Activated T-cell treated with anti-CD3 and anti-CD28 coated beads, Interleukin-2, amount 50 U/mL, for 24 hours (primary cell): ENCODE measurements at regions not wholly inside any gene's neighbourhood (a gene's known extent, or its start where the extent isn't known, plus 50 kb on each side); places are given as distances from the start of the nearest gene placed in this dataset.
"Not testable (repeated sequence)": the region's sequence is repeated elsewhere in the genome, so short reads cannot be mapped to it uniquely, and the experiment has no call there.

Experiments used
- DNase-seq: peaks from one replicate; pipeline ENCODE4 v3.0.0-alpha.2; 2020
- H3K27ac Mint-ChIP-seq: 2 replicates; pipeline ENCODE4 v1.8.0; 2020; ENCODE audit warnings: mild to moderate bottlenecking, mixed read lengths
- H3K27me3 Mint-ChIP-seq: 2 replicates; pipeline ENCODE4 v1.8.0; 2020; ENCODE audit warnings: mixed read lengths
- H3K36me3 Mint-ChIP-seq: 2 replicates; pipeline ENCODE4 v1.8.0; 2020; ENCODE audit warnings: low read depth, mixed read lengths
- H3K4me1 Mint-ChIP-seq: 2 replicates; pipeline ENCODE4 v1.8.0; 2020; ENCODE audit warnings: low read depth, mixed read lengths
- H3K4me3 Mint-ChIP-seq: 2 replicates; pipeline ENCODE4 v1.8.0; 2020; ENCODE audit warnings: mild to moderate bottlenecking, moderate library complexity, mixed read lengths
- H3K9me3 Mint-ChIP-seq: 2 replicates; pipeline ENCODE4 v1.8.0; 2020; ENCODE audit warnings: mixed read lengths

- H3K27me3 Mint-ChIP-seq, H3K36me3 Mint-ChIP-seq, H3K9me3 Mint-ChIP-seq, H3K4me3 Mint-ChIP-seq, H3K4me1 Mint-ChIP-seq, H3K27ac Mint-ChIP-seq: not testable (repeated sequence)
- peak; percentile 29 for DNase-seq
These were observed 1834.2 kb downstream of the FOXD4L5 start for GRCh38 chr9:63450836-63451235.

- H3K36me3 Mint-ChIP-seq, H3K27ac Mint-ChIP-seq, H3K9me3 Mint-ChIP-seq, H3K4me1 Mint-ChIP-seq, DNase-seq, H3K27me3 Mint-ChIP-seq, H3K4me3 Mint-ChIP-seq: not testable (repeated sequence)
These were observed 1859.9 kb downstream of the FOXD4L5 start for GRCh38 chr9:63425123-63425522.

- not testable (repeated sequence) for DNase-seq, H3K4me1 Mint-ChIP-seq, H3K27ac Mint-ChIP-seq, H3K27me3 Mint-ChIP-seq, H3K9me3 Mint-ChIP-seq, H3K4me3 Mint-ChIP-seq, H3K36me3 Mint-ChIP-seq
These were observed 1894.1 kb downstream of the FOXD4L5 start for GRCh38 chr9:63390897-63391296.

DNA sequence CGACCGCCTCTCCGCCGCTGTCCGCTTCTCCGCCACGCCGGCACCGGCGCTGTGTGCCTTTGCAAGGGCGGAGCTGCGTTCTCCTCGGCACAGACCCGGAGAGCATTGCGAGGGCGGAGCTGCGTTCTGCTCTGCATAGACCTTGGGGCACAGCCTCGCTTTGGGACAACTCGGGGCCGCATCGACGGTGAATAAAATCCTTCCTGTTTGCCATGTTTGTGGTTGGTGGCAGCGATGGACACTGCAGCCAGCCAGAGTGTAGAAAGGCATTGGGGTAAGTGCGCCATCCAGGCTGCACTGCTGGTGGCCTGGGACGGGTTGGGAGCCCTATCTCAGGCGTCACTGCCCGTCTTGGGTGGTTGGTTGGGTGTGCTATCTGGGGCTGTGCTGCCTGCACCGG is 1899.5 kb downstream of the FOXD4L5 start:
- not testable (repeated sequence) for H3K36me3 Mint-ChIP-seq, H3K9me3 Mint-ChIP-seq, DNase-seq, H3K4me1 Mint-ChIP-seq, H3K27me3 Mint-ChIP-seq, H3K27ac Mint-ChIP-seq
- H3K4me3 Mint-ChIP-seq, result peak overlapping the region; percentile 68

DNA sequence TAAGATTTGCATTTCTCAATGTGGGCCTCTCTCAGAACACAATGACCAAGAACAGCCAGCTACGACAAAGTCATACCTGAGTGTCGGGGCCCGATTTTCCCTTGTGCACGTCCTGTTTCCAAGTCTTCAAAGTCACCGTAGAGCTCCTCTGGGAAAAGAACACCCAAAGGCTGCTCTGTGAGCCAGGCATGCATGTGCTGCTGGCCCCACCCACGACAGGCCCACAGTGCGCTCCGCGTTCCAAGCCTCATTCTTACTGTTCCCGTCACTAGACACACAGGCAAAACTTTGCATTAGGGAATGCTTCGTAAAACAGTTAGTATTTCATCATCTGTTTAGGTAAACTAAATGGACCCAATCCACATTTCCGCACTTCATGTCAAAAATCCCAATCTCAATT is 1905.1 kb downstream of the FOXD4L5 start:
- H3K4me1 Mint-ChIP-seq, H3K27ac Mint-ChIP-seq, H3K4me3 Mint-ChIP-seq, H3K27me3 Mint-ChIP-seq, DNase-seq, H3K36me3 Mint-ChIP-seq, H3K9me3 Mint-ChIP-seq: not testable (repeated sequence)

DNA sequence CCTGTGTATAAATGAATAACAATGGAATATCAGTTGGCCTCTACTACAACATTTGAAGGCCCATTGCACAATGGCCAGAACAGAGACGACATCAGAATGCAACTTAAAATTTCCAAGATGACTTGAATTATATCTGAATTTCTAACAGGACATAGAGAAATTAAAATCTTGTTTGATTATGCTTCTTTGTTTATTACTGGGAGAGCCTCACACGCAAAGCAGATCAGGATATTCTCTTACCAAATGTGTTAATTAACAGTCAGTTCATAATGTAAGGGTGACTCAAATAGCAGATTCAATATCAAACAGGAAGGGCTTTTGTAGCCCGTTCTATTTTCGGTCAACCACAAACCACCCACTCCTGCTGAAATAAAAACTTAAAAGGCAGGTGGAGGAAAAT is 1930.8 kb downstream of the FOXD4L5 start:
- DNase-seq, H3K9me3 Mint-ChIP-seq, H3K4me1 Mint-ChIP-seq, H3K4me3 Mint-ChIP-seq, H3K36me3 Mint-ChIP-seq, H3K27me3 Mint-ChIP-seq: not testable (repeated sequence)
- peak overlapping the region; percentile 84 for H3K27ac Mint-ChIP-seq

- DNase-seq, H3K36me3 Mint-ChIP-seq, H3K9me3 Mint-ChIP-seq, H3K27me3 Mint-ChIP-seq, H3K4me3 Mint-ChIP-seq, H3K27ac Mint-ChIP-seq: not testable (repeated sequence)
- peaks cover 19% of the 10 kb centered on the region for H3K4me1 Mint-ChIP-seq
These were observed 1937.7 kb downstream of the FOXD4L5 start for GRCh38 chr9:63347347-63347746.

DNA sequence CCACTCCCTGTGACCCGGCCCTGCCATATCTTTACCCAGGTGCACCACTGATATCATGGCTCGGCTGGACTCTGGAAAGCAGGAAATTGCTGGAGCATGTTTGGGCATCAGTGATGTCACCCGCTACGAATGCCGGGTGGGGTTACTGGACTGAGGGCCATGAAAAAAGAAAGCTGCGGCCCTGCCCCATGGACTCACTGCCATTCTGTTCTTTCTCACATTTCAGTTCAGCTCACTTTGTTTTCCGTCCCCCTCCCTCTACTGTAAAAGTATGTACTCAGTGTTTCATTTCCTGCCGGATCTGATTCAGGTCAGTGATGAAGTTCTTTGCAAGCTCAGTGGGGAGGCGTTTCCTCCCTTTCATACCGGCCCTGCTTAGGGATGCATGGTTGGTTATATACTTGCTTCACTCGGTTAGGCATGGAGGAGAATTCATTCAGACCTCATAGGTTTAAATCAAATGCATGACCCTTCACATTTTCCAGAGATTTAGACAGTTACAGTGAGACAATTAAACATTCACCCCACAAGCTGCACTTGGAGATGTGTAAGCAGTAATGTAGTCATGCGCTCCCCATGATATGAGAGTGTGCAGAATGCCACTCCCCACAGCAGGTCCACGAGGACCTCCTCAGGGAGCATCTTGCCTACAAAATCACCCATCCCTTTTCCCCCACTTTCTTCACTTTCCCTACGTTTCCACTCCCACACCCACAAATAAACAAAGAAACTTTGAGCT is 1938.5 kb downstream of the FOXD4L5 start:
- not testable (repeated sequence) for H3K9me3 Mint-ChIP-seq, H3K27me3 Mint-ChIP-seq, H3K36me3 Mint-ChIP-seq
- peak; percentile 39 for DNase-seq
- Mint-ChIP-seq H3K27ac (peak overlapping the region; percentile 84), H3K4me3 (peak overlapping the region; percentile 6), H3K4me1 (peaks cover 19% of the 10 kb centered on the region)

- not testable (repeated sequence) for H3K36me3 Mint-ChIP-seq, H3K27ac Mint-ChIP-seq, H3K9me3 Mint-ChIP-seq, H3K4me3 Mint-ChIP-seq, DNase-seq, H3K27me3 Mint-ChIP-seq
- peaks cover 19% of the 10 kb centered on the region for H3K4me1 Mint-ChIP-seq
These were observed 1940.6 kb downstream of the FOXD4L5 start for GRCh38 chr9:63344408-63344807.

GRCh38 chr9:63342528-63342927 is 1942.5 kb downstream of the FOXD4L5 start:
- H3K27me3 Mint-ChIP-seq, H3K9me3 Mint-ChIP-seq, H3K4me3 Mint-ChIP-seq, H3K27ac Mint-ChIP-seq, H3K36me3 Mint-ChIP-seq, DNase-seq: not testable (repeated sequence)
- peaks cover 26% of the 10 kb centered on the region for H3K4me1 Mint-ChIP-seq

DNA sequence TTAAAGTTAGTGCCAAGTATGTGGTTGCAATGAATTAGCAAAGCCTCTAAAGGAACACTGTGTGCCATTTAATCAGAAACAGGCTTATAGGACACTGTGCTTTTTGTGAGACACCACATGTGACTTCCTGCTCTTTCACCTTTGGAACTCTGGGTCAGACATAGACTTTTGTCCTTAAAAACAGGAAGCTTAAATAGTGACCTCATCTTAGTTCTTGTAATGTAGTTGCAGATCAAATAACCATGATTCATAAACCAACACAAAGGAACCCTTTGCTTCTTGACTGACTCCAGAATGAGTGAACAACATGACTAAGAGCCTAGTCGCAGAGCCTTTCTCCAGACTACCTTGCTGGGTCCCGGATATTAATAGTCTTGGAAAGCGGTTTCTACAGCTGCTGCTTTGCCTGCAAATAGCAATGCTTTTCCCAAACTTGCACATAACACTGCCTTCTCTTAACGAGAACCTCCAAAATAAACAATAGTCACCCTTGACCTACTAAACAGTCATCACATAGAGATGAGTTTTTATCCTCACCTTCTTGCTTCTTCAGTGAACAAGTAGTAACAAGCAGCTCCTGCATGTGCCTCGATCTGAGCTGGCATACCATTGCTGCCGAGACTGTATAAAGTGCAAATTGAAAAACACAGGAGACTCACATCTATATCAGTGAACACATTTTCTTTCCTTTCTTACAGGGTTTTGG is 1947.0 kb downstream of the FOXD4L5 start:
- Mint-ChIP-seq H3K4me1 (peaks cover 14% of the 10 kb centered on the region), H3K27ac (peak overlapping the region; percentile 85)
- H3K36me3 Mint-ChIP-seq, H3K27me3 Mint-ChIP-seq, DNase-seq, H3K4me3 Mint-ChIP-seq, H3K9me3 Mint-ChIP-seq: not testable (repeated sequence)

DNA sequence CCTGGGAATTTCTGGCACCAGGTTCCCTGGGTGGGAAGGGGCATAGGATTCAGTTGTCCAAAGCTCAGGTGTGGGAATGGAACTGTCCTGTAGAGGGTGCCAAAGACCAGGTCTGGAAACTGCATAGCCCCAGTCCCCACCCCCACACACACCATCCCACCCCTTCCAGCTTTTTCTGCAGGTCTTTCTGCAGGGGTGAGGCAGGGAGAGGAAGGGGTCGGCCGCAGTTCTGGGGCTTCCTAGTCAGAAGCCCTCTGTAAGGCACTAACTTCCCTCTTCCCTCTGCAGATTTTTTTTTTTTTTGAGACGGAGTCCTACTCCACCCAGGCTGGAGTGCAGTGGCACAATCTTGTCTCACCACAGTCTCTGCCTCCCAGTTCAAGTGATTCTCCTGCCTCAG is 1949.7 kb downstream of the FOXD4L5 start:
- H3K4me3 Mint-ChIP-seq, H3K9me3 Mint-ChIP-seq, H3K27me3 Mint-ChIP-seq, H3K36me3 Mint-ChIP-seq, H3K27ac Mint-ChIP-seq: not testable (repeated sequence)
- peak; percentile 38 for DNase-seq
- H3K4me1 Mint-ChIP-seq, result peaks cover 11% of the 10 kb centered on the region

GRCh38 chr9:63334187-63334586 is 1950.8 kb downstream of the FOXD4L5 start:
- peaks cover 10% of the 10 kb centered on the region for H3K4me1 Mint-ChIP-seq
- not testable (repeated sequence) for H3K9me3 Mint-ChIP-seq, H3K27ac Mint-ChIP-seq

DNA sequence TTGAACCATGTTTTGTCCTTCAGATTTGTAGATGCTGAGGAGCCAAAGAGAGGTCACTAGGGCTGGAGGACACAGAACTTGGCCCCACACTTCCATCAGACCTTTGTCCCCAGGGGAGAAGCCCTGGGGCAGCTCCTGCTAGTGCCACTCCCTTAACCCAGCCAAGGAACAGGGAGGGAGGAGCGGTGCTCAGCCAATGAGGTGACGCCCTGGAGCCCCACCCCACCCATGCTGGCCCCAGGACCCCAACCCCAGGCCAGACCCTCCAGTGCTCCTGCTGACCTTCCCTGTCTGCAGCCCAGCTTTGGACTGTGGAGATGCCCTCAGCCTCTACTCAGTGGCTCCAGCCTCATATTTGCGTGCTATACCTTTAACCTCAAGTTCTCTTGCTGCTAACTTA is 1951.9 kb downstream of the FOXD4L5 start:
- not testable (repeated sequence) for H3K9me3 Mint-ChIP-seq, H3K27ac Mint-ChIP-seq, H3K27me3 Mint-ChIP-seq, H3K4me3 Mint-ChIP-seq, DNase-seq, H3K4me1 Mint-ChIP-seq, H3K36me3 Mint-ChIP-seq

More at GRCh38 chr9:63334187-63334586, 1950.8 kb downstream of the FOXD4L5 start:
- not testable (repeated sequence) for H3K4me3 Mint-ChIP-seq, DNase-seq, H3K36me3 Mint-ChIP-seq, H3K27me3 Mint-ChIP-seq

DNA sequence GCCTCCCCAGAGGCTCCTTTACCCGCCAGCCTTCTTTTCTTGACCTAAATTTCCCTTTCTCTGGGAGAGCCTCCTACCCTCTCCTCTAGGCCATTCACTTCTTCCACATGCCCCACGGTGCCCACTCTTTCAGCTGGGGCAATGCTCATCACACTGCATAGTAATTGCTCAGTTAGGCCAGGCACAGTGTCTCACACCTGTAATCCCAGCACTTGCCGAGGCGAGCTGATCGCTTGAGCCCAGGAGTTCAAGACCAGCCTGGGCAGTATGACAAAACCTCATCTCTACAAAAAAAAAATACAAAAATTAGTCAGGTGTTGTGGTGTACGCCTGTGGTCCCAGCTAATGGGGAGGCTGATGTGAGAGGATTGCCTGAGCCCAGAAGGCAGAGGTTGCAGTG is 1956.7 kb downstream of the FOXD4L5 start:
- H3K4me3 Mint-ChIP-seq, H3K4me1 Mint-ChIP-seq, DNase-seq, H3K9me3 Mint-ChIP-seq, H3K27ac Mint-ChIP-seq, H3K36me3 Mint-ChIP-seq, H3K27me3 Mint-ChIP-seq: not testable (repeated sequence)
